Parathyroid adenoma (tissue), 2 donors: ENCODE measurements at regions not wholly inside any gene's neighbourhood (a gene's known extent, or its start where the extent isn't known, plus 50 kb on each side); places are given as distances from the start of the nearest gene placed in this dataset.

ENCODE experiments used
- H2AFZ ChIP-seq: fragments of 300-600 bp; sonication (generic); one replicate; pipeline ENCODE4 v1.7.0; 2017; ENCODE audit warnings: antibody characterized with exemption, mild to moderate bottlenecking
- H3K27ac ChIP-seq: fragments of 300-600 bp; sonication (generic); one replicate; pipeline ENCODE4 v1.7.0; 2017
- H3K27me3 ChIP-seq: fragments of 300-600 bp; sonication (generic); one replicate; pipeline ENCODE4 v1.7.0; 2017; ENCODE audit warnings: low read length; ENCODE audit not compliant: control insufficient read depth, insufficient read depth
- H3K36me3 ChIP-seq: fragments of 300-600 bp; sonication (generic); one replicate; pipeline ENCODE4 v1.7.0; 2017; ENCODE audit warnings: low read length; ENCODE audit not compliant: control insufficient read depth, insufficient read depth
- H3K4me1 ChIP-seq: fragments of 300-600 bp; sonication (generic); one replicate; pipeline ENCODE4 v1.7.0; 2017; ENCODE audit warnings: control low read depth
- H3K4me2 ChIP-seq: fragments of 300-600 bp; sonication (generic); one replicate; pipeline ENCODE4 v1.7.0; 2017; ENCODE audit warnings: low read length
- H3K4me3 ChIP-seq: fragments of 300-600 bp; sonication (generic); one replicate; pipeline ENCODE4 v1.7.0; 2017; ENCODE audit warnings: low read depth, low read length
- H3K79me2 ChIP-seq: fragments of 300-600 bp; sonication (generic); one replicate; pipeline ENCODE4 v1.7.0; 2017; ENCODE audit warnings: control low read depth
- H3K9ac ChIP-seq: fragments of 300-600 bp; sonication (generic); one replicate; pipeline ENCODE4 v1.7.0; 2017; ENCODE audit warnings: mild to moderate bottlenecking
- H3K9me3 ChIP-seq: fragments of 300-600 bp; sonication (generic); one replicate; pipeline ENCODE4 v1.7.0; 2017; ENCODE audit warnings: low read length; ENCODE audit not compliant: control insufficient read depth
- CTCF ChIP-seq: fragments of 300-600 bp; sonication (generic); IDR thresholded peaks from one replicate; pipeline ENCODE4 v1.7.0; 2017; ENCODE audit warnings: antibody characterized with exemption, mild to moderate bottlenecking
- donor health status: primary hyperparathyroidism.

GRCh38 chr13:68185444-68186141 lies 955.5 kb upstream of the PCDH9 start:
- TF ChIP-seq CTCF = no peak
- Histone ChIP-seq H3K9ac (no peak overlapping the region), H3K79me2 (no peaks in the 10 kb centered on the region), H2AFZ (no peak overlapping the region), H3K9me3 (no peaks in the 10 kb centered on the region), H3K27me3 (no peaks in the 10 kb centered on the region), H3K27ac (no peak overlapping the region), H3K4me1 (no peaks in the 10 kb centered on the region), H3K36me3 (no peaks in the 10 kb centered on the region), H3K4me3 (no peak overlapping the region), H3K4me2 (no peak overlapping the region)

- H3K4me3 ChIP-seq = no peak overlapping the region
- H2AFZ ChIP-seq = no peak overlapping the region
- no peaks in the 10 kb centered on the region for H3K27me3 ChIP-seq
- H3K9ac ChIP-seq = no peak overlapping the region
- no peak overlapping the region for H3K4me2 ChIP-seq
- no peak overlapping the region for H3K27ac ChIP-seq
- no peak for TF ChIP-seq CTCF
- H3K79me2 ChIP-seq = no peaks in the 10 kb centered on the region
- no peaks in the 10 kb centered on the region for H3K4me1 ChIP-seq
- H3K9me3 ChIP-seq = no peaks in the 10 kb centered on the region
- H3K36me3 ChIP-seq = no peaks in the 10 kb centered on the region
Observed at GRCh38 chr13:68176475-68176874, 946.3 kb upstream of the PCDH9 start.

- no peak overlapping the region for H3K4me3 ChIP-seq
Observed at GRCh38 chr13:68174893-68175292, 944.8 kb upstream of the PCDH9 start.

GRCh38 chr13:68173111-68173510 lies 943.0 kb upstream of the PCDH9 start:
- TF ChIP-seq CTCF = no peak
- no peak overlapping the region for H2AFZ ChIP-seq
- H3K9me3 ChIP-seq = no peaks in the 10 kb centered on the region
- no peaks in the 10 kb centered on the region for H3K27me3 ChIP-seq
- no peak overlapping the region for H3K4me3 ChIP-seq
- H3K79me2 ChIP-seq = no peaks in the 10 kb centered on the region
- H3K4me1 ChIP-seq = no peaks in the 10 kb centered on the region
- no peak overlapping the region for H3K27ac ChIP-seq
- no peak overlapping the region for H3K9ac ChIP-seq
- no peaks in the 10 kb centered on the region for H3K36me3 ChIP-seq
- no peak overlapping the region for H3K4me2 ChIP-seq

More at GRCh38 chr13:68174893-68175292, 944.8 kb upstream of the PCDH9 start:
- Histone ChIP-seq H3K9me3 (no peaks in the 10 kb centered on the region), H2AFZ (no peak overlapping the region), H3K79me2 (no peaks in the 10 kb centered on the region), H3K36me3 (no peaks in the 10 kb centered on the region), H3K27ac (no peak overlapping the region), H3K9ac (no peak overlapping the region), H3K4me2 (no peak overlapping the region), H3K27me3 (no peaks in the 10 kb centered on the region), H3K4me1 (no peaks in the 10 kb centered on the region)
- no peak for TF ChIP-seq CTCF

- no peak overlapping the region for H3K4me2 ChIP-seq
- no peaks in the 10 kb centered on the region for H3K36me3 ChIP-seq
- H3K9ac ChIP-seq = no peak overlapping the region
- TF ChIP-seq CTCF = no peak
- no peaks in the 10 kb centered on the region for H3K9me3 ChIP-seq
- H3K4me1 ChIP-seq = no peaks in the 10 kb centered on the region
- no peak overlapping the region for H3K27ac ChIP-seq
- no peaks in the 10 kb centered on the region for H3K79me2 ChIP-seq
- no peaks in the 10 kb centered on the region for H3K27me3 ChIP-seq
- H3K4me3 ChIP-seq = no peak overlapping the region
- no peak overlapping the region for H2AFZ ChIP-seq
Observed at GRCh38 chr13:68170961-68171360, 940.8 kb upstream of the PCDH9 start.
